Breast epithelium (tissue), 3 donors: ENCODE measurements at regions not wholly inside any gene's neighbourhood (a gene's known extent, or its start where the extent isn't known, plus 50 kb on each side); places are given as distances from the start of the nearest gene placed in this dataset.

ENCODE experiments used
- POLR2A ChIP-seq: fragments of 450-650 bp; IDR thresholded peaks from one replicate; pipeline ENCODE4 v1.6.1; 2016; ENCODE audit warnings: antibody characterized with exemption, mild to moderate bottlenecking, moderate library complexity
- POLR2AphosphoS5 ChIP-seq, 3 donors: sonication (generic); formaldehyde crosslinking; IDR thresholded peaks; one replicate each; pipeline ENCODE4 v1.6.1; 2017; ENCODE audit warnings: antibody characterized with exemption in 3 of 3
- TF ChIP-seq, protein P1 (sequence below), 3 donors: fragments of 450-650 bp; IDR thresholded peaks; one replicate each; pipeline ENCODE4 v1.5.1; 2016 to 2017; ENCODE audit warnings: antibody characterized with exemption in 3 of 3, mild to moderate bottlenecking in 3 of 3, moderate library complexity in 3 of 3

DNA sequence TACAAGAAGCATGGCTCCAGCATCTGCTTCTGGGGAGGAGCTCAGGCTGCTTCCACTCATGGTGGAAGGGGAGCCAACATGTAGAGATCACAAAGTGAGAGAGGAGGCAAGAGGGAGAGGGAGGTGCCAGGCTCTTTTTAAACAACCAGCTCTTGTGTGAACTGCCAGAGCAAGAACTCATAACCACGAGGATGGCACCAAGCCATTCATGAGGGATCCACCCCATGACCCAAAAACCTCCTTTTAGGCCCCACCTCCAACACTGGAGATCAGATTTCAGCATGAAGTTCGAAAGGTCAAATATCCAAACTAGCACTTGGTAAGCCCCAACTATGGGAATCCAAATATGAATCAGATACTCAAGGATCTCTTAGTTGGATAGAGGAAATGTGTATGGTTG lies 131.2 kb downstream of the RXFP2 start:
- no peak for TF ChIP-seq POLR2A
- TF ChIP-seq, protein P1, sequence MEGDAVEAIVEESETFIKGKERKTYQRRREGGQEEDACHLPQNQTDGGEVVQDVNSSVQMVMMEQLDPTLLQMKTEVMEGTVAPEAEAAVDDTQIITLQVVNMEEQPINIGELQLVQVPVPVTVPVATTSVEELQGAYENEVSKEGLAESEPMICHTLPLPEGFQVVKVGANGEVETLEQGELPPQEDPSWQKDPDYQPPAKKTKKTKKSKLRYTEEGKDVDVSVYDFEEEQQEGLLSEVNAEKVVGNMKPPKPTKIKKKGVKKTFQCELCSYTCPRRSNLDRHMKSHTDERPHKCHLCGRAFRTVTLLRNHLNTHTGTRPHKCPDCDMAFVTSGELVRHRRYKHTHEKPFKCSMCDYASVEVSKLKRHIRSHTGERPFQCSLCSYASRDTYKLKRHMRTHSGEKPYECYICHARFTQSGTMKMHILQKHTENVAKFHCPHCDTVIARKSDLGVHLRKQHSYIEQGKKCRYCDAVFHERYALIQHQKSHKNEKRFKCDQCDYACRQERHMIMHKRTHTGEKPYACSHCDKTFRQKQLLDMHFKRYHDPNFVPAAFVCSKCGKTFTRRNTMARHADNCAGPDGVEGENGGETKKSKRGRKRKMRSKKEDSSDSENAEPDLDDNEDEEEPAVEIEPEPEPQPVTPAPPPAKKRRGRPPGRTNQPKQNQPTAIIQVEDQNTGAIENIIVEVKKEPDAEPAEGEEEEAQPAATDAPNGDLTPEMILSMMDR (IDR thresholded peaks at IDR 0.05) = no peak
- no peak for TF ChIP-seq POLR2AphosphoS5 (IDR thresholded peaks at IDR 0.05)
